Stimulated activated CD4-positive, alpha-beta T cell treated with anti-CD3 and anti-CD28 coated beads, Interleukin-12 subunit alpha, Interleukin-12 subunit beta, amount 100 ng/mL, for 24 hours (primary cell): ENCODE measurements at regions not wholly inside any gene's neighbourhood (a gene's known extent, or its start where the extent isn't known, plus 50 kb on each side); places are given as distances from the start of the nearest gene placed in this dataset.
A peak's percentile ranks its signal among the peaks of the same experiment; 100 is the strongest.
"Not testable (repeated sequence)": the region's sequence is repeated elsewhere in the genome, so short reads cannot be mapped to it uniquely, and the experiment has no call there.

Experiments used
- DNase-seq, 2 experiments: peaks; one replicate each; pipeline ENCODE4 v3.0.0-alpha.2; 2020; ENCODE audit warnings: low read depth in 2 of 2

- not testable (repeated sequence) for DNase-seq
Measured at GRCh38 chr2:95727420-95727819, 135.6 kb downstream of the TRIM43 start.

DNA sequence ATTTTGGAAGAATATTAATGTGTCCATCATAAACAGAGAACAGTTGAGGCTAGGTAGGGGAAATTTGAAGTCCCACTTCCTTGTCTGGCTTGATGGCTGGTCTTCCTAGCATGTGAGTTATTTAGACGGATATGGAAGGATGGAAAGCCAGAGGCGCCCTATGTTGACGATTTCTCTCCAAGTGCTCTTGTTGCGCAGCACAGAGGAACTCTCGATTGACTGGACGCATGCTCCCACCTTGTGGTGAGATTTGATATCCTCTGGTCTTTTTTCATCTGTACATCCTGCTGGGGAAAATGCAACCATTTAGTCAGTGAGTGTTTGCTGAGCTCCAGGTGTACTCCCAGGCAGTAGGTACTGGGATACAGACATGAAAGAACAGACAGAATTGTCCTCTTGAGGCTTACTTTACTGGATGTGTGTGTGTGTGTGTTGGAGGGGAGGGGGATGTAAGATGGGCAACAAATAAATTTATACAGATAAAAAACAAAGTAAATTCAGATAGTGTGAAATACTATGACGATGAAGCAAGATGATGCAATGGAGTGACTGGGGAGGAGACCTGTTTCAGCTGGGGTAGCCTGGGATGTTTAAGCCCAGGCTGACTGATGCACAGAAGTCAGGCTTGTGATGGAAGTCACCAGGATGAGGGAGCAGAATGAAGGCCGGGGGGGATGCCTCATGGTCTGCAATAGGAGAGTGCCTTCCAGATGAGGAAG, 137.2 kb downstream of the TRIM43 start:
- DNase-seq: peak in 1 of 2 experiments; percentile 15

DNA sequence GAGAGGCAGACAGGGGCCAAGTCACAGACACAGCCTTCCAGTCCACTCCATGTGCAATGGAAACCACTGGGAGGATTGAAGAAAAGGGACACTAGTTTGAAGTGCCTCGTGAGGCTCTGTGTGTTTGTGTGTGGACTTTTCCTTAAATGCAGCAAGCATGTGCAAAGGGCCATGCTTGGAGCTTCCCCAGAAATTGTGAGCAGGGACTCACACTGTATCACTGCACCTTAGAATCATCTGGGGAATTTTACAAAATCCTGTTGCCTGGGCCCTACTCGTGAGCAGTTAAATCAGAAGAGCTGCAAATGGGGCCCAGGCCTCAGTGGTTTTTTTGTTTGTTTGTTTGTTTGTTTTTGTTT, 137.8 kb downstream of the TRIM43 start:
- no peak for DNase-seq

DNA sequence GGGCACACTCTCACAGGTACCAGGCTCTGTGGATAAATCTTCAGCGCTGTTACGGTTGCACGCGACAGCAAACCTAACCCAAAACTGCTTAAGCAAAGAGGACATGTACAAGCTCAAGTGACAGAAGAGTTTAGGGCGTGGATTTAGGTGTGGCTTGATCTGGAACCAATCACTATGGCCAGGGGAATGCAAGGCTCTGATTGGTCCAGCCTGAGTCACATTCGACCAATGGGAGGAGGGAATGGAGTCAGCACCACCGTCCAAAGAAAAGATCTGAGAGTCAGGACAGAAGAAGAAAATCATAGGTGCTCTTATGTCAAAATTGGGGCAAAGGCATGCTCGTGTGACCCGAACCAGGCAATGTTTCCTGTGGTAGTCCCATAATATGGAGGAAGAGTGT, 139.0 kb downstream of the TRIM43 start:
- no peak for DNase-seq

GRCh38 chr2:95734976-95735890, 143.4 kb downstream of the TRIM43 start:
- no peak for DNase-seq

DNA sequence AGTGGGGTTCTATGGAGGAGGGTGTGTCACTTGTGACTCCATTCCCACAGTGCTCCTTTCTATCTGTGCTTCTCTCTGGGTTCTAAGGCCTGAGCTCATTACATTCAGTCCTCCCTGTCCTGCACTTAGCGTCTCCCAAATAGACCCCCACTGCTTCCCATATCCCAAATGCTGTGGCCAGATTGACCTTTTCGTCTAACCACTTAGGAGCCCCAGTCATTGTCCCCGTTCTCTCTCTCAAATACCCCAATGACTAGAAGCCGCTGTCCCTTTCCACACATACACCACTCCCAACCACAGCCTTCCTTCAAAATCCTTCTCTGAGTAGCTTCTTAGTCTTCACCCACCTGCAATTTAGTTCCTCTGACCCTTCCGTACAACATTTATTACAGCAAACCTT, 146.5 kb downstream of the TRIM43 start:
- no peak for DNase-seq

- DNase-seq: not testable (repeated sequence)
Measured at GRCh38 chr2:95752126-95752525, 160.3 kb downstream of the TRIM43 start.

DNA sequence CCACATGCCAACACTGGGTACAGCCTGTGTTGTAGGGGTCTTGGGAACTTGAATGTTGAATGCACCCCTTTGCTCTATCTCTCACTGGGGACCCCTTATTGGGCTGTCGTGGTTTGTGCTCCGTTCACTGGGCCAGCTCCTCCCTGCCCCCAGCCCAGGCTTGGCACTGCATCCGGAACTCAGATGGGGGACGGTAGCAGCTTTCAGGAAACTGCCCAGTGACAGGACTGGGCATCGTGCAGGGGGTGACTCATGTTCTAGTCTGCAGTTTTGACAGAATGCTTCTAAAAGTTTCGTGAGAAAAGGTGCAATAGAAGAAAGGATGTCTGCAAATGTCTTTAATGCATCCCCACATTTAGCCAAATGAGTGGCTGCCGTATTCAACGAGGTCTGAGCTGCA, 162.0 kb downstream of the TRIM43 start:
- not testable (repeated sequence) for DNase-seq

- not testable (repeated sequence) for DNase-seq
Measured at GRCh38 chr2:95754213-95754612, 162.4 kb downstream of the TRIM43 start.

DNA sequence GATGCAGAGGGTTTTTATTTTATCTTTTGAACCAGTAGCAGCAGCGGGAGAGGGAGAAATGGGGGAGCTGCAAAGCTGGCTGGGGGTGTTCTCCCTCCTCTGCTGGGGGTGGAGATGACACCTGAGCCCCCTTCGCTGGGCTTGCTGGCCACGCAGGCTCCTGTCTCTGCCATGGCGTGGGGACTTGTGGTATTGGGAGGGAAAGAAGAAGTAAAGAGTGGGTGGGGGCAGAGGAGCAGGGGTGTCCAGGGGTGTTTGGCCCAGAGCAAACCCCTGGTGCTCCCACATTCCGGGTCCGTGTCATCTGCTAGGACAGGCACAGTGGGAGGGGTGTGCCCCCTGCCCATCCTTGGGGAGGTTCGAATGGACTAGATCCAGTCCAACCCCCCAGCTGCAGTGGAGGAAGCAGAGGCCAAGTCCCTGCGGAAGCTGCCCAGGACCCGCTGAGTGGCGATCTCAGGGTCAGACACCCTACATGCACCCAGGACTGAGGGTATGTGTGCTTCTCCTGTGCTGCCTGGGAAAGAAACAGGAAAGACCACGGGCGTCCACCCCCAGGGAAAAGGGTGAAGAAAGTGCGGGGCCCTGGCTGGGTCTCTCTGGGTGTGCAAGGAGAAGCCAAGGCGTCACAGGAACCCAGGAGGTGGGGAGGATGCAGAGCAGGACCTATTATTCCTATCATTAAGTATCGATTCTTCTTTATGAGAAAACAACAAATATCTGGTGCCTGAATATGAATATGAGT, 163.2 kb downstream of the TRIM43 start:
- DNase-seq: not testable (repeated sequence)

DNA sequence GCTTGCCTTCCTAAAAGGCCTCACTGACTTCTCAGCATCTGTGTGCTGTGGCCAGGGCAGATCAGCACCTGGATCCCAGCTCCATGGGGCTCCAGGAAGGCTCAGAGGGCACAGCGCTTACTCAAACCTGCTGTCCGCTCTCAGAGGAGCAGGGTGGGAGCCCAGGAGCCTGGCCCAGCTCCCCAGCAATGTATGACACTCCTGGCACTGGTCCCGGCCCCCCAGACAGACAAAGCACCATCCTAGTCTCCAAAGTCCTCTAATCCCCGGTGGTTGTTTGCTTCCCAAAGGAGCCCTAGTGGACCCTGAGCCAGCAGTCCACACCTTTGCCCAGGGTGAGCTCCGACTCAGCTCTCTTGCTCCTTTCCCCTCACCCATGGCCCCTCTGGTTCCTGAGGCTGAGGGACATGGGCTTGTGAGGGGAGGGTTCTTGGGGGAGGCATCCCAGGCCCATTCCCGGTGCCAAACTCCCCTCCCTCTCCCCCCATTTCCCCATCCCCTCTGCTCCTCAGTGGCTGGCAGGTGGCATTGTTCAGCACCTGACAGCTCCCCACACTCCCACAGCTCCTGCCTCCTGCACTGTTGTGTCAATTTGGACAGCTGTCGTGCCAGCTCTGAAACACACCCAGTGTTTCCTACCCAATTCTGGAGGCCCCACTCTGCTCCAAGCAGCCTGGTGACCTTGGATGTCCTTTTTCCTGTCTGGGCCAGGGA, 164.3 kb downstream of the TRIM43 start:
- not testable (repeated sequence) for DNase-seq

- no peak for DNase-seq
Measured at GRCh38 chr2:95757988-95758387, 166.2 kb downstream of the TRIM43 start.

GRCh38 chr2:95759481-95760246, 167.9 kb downstream of the TRIM43 start:
- no peak for DNase-seq

- no peak for DNase-seq
Measured at GRCh38 chr2:95760806-95761525, 169.2 kb downstream of the TRIM43 start.

- DNase-seq: no peak
Measured at GRCh38 chr2:95761556-95761955, 169.8 kb downstream of the TRIM43 start.

DNA sequence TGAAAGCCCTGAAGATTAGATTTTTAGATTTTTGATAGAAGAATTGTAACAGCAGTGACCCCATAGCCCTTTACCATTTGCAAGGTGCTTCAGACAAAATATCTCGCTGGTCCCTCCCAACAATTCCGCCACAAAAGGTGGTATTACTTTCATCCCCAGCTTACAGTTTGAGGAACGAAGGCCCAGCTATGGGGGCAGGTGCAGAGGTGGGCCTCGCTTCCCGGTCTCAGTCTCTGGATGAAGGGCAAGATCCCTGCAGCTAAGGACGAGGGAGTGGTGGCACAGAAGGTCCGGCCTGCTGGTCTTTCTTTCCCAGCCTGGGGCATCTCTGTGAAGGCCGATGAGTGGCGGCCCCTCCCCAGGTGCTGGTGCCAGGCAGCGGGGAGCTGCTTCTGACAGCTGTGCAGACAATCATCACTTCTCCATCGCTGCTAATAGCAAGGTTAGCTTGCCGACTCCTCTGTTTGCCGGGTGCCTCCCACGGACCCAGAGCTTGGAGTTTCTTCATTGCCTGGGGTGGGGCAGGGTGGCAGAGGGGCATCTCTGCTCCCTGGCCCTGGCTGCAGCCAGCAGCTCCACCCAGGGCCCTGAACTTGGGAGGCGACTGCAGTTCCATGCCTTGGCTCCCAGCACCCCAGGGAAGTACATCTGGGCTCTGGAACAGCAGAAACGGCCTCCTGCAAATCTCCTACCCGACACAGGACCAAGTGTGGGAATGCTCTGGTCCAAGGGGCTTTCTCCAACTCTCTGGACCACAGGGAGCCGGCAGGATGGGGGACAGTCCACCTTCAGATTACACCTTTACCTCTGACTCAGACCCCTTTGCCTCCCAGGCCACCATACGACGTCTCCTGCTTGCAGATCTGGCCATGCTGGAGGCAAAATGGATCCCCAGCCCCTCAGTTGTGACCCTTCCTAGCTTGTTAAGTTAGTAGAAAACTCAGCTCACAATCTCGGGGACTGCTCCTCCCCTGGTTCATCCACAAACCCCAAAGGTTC, 170.5 kb downstream of the TRIM43 start:
- not testable (repeated sequence) for DNase-seq

DNA sequence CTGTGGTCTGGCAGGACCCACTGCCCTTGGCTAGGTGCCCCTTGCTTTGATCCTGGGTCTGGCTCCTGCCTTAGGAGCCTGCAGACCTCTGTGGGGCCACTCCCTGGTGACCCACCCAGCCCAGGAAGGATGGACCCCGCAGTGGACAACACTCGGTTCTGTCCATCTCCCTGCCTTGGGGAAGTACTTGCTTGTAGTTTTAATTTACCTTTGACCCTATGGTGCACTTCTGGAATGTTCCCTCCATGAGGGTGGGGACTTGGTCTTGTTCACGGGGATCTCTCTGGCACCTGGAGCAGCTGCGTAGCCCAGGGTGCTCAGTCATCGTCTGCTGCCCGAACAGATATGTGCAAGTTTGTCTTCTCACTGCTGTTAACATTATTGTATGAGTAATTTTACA, 171.3 kb downstream of the TRIM43 start:
- not testable (repeated sequence) for DNase-seq

DNA sequence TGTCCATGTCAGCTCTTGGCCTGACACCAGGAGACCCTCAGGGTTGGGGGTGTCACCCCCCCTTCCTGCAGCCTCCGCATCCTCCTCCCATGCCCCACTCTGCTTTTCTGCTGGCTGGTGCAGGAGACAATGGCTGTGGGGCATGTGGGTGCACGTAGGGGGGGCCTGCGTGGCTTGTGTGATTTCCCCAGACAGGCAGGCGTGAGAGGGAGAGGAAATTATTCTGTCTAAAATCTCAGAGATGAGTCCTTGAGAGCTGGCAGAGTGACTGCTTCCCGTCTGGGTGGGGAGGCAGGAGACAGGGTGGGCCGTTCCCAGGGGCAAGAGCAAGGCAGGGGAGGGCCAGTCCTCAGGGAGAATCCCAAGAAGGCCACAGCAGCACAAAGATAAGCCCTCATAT, 173.2 kb downstream of the TRIM43 start:
- DNase-seq: not testable (repeated sequence)
